SH-SY5Y (cell line): ENCODE measurements at regions not wholly inside any gene's neighbourhood (a gene's known extent, or its start where the extent isn't known, plus 50 kb on each side); places are given as distances from the start of the nearest gene placed in this dataset.

ENCODE experiments used
- GATA2 ChIP-seq: IDR thresholded peaks from 2 replicates; pipeline ENCODE4 v1.6.1; 2011; ENCODE audit warnings: mild to moderate bottlenecking, low read depth, low read length
- GATA3 ChIP-seq: IDR thresholded peaks from 2 replicates; pipeline ENCODE4 v1.6.1; 2011; ENCODE audit warnings: low read depth, mild to moderate bottlenecking, low read length, moderate library complexity

GRCh38 chr2:64300066-64300465 is 153.9 kb upstream of the LGALSL start:
- TF ChIP-seq GATA2 (no peak), GATA3 (no peak)
